SK-N-SH (cell line): ENCODE measurements at regions not wholly inside any gene's neighbourhood (a gene's known extent, or its start where the extent isn't known, plus 50 kb on each side); places are given as distances from the start of the nearest gene placed in this dataset.

Experiments used
- FOSL2 ChIP-seq: IDR thresholded peaks from 2 replicates; pipeline ENCODE4 v1.4.0; 2012; ENCODE audit warnings: low read depth, mild to moderate bottlenecking, moderate library complexity, borderline replicate concordance
- SMC3 ChIP-seq: IDR thresholded peaks from 2 replicates; pipeline ENCODE4 v1.6.1; 2012; ENCODE audit warnings: low read depth, low read length, improper control_type of control experiment

DNA sequence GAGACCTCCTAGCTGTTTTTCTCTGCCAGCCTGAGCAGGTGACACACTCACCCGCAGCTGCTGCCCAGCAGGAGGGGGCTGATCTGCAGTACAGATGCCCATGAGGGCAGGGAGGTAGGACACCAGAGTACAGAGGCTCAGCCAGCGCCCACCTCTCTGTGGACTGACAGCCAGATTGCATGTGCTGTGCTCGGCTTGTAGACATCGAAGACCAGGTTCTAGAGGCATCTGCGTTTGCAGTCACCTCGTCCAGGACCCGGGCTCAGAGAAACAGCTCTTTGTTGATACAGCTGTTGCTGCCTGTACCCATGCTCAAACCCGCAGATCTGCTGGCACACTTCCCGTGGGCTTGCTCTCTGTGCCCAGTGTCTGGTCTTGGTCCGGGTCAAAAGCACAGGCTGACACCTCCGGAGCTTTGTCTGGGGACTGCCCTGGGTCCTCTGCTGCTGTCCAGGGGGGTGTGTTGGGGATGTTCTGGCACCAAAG is 224.7 kb downstream of the GLRX3 start:
- no peak for TF ChIP-seq SMC3
- no peak for TF ChIP-seq FOSL2
